NCI-H2171 (cell line): ENCODE measurements at regions not wholly inside any gene's neighbourhood (a gene's known extent, or its start where the extent isn't known, plus 50 kb on each side); places are given as distances from the start of the nearest gene placed in this dataset.
A peak's percentile ranks its signal among the peaks of the same experiment; 100 is the strongest.

Experiments used
- DNase-seq: peaks from one replicate; lab custom pipeline; 2025; lab: John Stamatoyannopoulos, UW

DNA sequence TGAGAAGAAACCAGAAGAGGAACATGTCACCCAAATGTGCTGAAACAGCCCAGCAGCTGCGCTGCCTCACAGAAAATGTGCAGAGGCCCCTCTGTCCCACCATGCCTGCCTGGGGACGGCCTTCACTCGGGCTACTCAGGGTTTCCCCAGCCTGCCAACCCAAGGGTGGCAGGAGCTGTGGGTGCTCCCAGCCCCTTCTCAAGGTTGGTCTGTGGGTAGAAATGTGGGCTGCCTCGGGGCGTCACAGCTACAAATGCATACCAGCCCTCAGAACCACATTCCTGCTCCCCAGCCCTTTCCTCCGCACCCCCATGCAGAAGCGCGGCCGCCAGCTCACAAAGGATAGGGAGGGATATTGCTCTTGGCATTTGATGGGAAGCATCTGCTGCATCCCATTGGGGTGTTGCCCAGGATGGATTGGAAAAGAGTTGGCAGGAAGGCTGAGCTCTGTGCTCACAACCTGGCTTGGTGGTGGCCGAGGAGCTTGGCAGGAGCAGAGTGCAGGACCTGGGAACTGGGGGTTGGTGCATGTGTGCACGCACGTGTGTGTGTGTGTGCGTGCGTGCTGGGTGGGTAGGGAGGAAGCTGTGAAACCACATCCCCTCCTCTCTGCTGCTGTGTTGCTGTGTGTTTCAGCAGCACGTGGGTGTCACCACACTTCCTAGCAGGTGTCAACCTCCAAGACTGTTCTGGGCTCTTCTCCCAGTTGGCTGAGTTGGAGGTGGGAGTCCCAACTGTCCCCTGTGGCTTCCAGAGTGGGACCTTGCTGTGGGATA lies 304.4 kb downstream of the SEC14L1 start:
- DNase-seq = no peak

DNA sequence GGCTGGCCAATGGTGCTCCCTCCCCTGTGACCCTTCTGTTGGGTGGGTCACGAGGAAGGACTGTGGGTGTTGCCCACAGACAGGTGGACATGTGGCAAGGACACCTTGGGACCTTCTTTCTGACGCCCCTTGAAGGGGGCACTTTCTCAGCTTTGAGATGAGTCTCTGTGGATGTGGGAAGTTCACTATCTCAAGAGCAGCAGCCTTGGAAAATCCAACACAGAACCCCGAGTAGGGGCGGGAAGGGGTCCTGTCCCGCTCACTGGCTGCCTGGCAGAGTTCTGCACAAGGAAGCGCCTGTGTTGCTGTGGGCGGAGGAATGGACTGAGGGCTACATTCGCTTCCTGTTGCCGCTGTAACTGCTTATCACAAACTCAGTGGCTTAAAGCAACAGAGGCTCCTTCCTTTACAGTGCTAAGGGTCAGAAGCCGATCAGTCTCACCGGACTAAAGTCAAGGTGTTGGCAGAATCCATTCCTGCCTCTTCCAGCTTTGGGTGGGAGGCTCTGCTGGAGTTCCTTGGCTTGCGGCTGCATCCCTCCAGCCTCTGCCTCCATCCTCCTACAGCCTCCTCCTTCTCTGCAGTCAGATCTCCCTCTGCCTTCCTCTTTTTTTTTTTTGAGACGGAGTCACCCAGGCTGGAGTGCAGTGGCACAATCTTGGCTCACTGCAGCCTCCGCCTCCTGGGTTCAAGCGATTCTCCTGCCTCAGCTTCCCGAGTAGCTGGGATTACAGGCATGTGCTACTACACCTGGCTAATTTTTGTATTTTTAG lies 305.2 kb downstream of the SEC14L1 start:
- no peak for DNase-seq

DNA sequence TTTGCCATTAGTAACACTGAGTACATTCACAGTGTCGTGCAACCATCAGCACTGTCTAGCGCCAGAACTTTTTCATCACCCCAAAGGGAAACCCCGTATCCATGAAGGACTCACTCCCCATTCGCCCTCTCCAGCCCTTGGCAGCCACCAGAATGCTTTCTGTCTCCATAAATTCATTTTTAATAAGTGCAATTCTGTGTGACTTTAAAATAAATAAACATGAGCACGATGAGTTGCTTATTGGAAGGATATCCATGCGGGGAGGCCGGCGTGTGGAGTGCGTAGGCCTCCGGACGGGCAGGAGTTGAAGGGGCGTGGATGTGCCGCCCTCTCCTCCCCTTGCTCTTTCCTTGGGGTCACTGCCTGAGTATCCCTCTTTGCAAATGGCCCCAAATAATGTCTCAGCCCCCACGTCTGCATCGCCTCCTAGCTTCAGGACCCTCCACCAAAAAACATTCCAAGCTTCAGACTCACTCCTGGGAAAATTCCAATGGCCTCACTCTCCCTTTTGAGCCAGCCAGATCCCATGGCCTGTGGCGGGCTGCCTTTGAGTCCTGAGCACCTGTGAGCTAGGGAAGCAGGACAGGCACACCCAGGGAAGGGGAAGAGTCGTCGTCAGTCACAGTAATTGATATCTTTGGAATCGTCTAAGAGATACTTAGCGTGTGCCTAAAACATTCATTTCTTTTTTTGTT lies 306.3 kb downstream of the SEC14L1 start:
- no peak for DNase-seq

DNA sequence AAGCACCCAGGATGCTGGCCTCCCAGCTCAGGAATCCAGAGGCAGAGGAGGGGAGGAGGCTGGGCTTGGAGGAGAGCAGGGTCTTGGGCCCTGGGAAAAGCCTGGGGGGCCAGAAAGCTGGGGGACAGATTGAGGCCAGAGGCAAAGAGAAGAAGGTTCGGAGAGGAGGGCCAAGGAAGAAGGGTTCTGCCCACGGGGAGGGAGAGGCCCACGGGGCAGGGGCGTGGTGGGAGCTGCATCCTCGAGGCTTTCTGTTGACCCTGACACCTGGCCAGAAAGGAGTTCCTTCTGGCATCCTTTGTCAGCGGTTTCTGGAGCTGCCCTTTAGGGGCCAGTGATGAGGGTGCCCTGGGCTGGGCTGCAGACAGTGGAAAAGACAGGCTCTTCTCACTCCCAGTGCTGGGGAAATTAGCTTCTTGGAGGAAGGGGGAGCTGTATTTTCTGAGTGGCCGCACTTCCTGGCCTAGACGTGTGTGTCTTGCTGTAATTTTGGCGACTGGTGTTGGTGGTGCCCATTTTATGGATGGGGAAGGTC lies 308.7 kb downstream of the SEC14L1 start:
- no peak for DNase-seq

DNA sequence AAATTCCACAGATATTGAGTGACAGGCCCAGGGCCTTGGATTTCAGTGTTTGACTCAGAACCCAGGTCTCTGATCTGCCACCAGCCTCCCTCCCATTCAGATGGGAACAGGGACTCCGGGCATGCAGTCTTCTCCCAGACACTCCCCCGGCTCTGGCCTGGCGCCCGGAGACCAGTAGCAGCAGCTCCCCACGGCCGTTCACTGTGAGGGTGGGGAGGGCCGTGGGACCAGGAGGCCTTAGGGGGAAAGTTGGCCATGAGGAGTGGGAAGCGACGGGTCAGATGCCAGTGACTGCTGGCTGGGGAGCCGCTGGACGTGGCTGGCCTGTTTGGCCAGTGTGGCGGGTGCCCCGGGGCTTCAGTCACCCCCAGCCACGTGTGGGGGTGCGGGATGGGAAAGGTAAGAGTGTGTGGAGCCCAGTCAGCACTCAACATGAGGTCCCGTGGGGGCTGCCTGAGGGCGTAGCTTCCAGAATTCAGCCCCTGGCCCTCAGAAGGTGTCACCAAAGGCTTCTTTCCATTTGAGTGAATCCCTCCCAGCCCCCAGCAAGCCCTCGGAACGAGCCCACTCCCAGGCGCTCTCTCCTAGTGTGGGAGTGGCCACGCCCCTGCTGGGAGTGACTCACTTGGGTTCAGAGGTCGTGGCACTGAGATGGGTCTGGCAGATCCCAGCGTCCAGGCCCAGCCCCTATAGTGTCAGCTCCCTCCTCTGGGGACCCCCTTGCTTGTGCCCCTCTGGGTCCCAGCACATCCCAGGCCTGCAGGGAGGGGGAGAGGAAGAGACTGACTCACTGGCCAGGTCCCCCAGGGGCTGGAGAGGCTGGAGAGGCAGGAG lies 309.4 kb downstream of the SEC14L1 start:
- DNase-seq = no peak

DNA sequence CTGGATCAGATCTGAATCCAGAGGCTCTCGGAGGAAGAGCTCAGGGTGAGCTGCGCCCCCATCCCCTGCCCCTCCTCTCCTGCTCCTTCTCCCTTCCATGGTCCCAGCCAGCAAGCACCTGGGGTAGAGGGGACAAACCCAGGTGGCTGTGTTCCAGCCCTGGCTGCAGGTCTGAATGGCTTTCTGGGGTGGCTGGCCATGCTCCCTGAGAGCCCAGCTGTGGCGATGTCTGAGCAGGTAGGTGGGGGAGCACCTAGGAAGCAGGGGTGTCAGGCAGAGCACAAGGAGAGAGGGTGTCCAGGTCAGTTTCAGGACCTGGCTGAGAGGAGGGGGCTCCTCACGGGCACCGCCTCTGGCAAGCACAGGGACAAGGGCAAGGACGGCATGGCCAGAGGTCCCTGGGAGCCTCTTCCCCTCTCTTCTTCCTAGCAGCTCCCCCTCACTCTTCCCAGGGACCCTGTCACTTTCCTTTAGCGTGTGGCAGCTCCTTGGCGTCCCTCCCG lies 310.0 kb downstream of the SEC14L1 start:
- no peak for DNase-seq

DNA sequence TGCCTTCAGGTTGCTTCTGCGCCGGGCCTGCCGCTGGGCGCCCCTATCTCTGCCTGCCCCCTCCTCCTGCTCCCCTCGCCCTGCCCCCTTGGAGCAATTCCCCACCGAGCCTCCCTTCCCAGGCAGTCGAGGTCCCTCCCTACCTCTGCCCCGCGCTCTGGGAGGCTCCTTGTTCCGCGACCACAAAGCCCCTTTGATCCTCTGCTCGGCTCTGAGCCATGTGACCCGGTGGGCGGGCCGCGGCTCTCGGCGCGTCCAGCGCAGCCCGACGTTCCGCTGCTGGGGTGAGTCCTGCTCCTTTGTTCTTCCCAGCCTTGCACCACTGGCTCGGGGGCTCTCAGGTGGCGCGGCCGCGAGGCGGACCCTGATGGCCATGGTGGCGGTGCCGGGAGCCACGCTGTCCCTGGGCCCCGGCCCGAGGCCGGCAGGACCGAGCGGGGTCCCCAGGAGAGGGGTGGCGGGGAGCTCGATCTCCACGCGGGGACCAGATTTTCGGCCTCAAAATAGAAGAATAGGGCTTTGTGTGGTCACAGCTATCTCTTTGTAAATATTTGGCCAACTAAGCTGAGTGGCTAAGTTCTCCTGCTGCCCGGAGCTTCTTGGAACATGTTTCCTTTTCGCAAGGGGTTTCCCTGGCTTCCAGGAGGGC lies 310.6 kb downstream of the SEC14L1 start:
- peak; percentile 58 for DNase-seq

DNA sequence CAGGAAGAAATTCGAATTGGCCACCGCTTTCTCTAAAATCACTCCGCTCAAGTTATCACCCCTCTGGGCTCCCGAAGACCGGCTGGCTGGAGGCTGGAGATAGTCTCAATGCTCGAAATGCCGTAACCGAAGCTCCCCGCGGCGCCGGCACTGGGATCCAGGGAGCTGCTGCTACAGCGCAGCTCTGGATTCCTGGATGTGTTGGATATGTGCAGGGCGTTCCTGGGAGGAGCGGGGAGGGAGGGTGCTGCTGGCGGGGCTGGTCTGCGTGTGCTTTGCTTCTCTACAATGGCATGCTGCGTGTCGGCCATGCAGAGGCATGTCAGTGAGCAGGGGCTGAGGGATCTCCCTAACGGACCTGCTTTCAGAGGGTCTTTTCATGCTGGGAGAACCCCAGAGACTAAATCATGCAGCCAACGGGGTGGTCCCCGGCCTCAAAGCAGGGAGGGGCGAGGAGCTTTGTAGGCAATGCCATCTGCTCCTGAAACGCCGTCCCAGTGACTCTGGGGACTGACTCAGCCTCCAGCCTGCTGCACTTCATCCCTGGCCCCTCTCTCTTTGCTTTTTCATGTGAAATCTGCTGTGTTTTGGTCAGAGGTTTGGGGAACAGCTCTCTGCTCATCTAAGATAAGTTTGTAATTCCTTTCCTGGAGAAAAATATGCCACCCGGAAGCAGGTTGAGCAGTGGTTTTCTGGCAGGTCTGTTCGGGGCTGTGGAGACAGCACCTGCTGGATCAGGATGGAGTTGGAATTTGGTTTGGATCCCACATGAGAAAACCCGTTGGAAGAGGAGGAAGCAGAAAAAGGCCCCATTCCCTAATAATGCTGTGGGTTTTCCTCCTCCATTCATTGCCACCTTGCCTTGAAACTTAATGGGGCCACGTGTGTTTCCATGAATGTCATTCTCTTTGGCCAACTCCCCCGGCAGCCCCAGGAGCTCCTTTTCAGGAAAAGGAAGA lies 311.4 kb downstream of the SEC14L1 start:
- peak; percentile 85 for DNase-seq

DNA sequence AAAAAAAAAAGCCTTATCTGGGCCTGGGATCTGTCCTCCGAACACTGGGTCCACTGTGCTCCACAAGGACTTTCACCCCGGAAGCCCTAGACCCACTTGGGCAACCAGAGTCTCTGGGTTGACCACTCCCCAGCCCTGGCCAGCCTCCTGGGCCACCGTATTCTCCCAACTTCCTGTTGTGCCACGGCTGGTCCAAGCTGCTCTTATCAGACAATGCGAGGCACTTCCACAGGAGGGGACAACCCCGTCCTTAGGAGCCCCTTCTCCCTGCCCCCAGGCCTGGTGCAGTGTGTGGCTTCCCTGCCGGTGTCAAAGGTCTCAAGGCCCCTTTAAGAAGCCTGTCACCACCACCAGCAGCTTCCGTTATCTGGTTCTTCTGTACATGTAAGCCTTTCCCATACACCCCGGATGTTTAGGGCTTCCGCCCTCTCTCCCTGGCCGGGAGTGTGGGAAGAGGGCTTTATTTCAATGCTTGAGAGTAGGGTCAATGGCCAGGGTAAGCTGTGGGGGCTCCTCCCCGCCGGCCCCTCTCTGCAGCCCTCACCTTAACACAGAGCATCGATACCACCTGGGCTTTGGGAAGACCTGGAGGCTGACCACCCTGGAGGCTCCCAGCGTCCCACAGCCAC lies 313.0 kb downstream of the SEC14L1 start:
- DNase-seq = no peak

DNA sequence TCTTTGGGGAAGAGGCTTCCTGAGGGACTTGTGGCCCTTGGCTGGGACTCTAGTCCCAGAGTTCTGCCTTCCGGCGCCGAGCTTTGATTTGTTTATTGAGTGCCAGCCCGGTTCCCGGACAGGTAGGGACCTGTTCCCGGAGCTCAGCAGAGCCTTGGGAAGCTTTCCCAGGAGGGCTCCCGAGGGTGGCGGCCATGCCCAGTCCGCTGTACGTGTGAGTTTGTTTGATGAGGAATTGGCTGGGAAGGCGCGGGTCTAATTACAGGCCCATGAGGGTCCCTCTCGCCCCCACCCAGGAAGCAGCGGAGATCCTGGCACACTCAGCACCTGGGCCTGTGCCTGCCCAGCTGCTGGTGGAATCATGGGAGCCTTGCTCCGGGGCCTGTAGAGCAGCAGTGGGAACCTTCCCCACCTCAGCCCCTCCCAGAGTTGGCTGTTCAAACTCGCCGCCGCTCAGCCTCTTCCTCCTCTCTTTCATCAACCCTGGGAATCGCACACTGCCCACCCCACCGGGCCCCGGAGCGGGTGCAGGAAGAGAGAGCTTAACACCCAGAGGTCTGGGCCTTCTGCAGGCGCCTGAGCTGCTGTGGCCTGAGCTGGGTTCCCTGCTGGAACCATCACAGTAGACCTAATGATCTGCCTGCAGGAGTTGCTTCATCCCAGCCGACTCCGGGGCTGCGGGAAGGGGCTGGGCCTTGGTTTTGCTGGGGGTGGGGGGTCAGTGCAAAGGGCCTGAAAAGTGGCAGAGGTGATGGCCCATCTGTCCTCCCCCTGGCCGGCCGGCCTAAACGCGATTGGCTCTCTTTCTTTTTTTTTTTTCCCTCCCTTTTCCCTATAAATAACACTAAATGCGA lies 313.7 kb downstream of the SEC14L1 start:
- peak; percentile 70 for DNase-seq

DNA sequence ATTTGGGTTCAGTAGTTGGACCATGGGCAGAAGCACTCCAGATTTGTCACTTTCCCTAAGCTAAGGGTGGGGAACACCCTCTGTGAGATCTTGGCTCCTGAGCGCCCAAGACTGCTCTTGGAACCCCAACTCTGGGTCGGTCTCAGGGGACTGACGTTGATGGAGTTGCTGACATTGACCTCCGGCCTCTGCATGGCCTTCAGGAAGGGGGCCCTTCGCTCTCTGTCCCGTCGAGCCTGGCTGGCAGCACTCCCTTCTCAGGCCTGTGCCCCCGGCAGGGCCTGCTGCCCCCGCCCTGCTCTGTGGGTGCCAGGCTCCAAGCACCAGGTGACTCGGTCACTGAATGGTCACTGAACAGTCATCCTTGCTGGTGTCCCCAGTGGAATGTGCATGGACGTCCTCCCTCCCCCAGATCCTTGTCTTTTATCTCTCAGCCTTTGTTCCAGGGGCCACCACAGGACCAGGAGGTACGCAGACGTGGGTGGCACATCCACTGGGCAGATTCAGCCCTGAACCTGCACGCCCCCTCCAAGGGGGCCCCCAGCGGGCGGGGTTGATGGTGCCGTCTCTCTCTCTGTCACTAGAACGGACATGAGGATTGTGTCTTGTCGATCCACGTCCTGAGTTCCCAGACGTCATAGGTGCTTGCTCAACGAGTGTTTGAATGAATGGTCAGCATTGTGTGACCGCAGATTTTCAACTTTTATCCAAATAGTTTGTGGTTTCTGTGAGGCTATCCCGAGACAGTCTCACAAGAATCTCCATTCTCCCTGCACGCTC lies 314.5 kb downstream of the SEC14L1 start:
- no peak for DNase-seq

DNA sequence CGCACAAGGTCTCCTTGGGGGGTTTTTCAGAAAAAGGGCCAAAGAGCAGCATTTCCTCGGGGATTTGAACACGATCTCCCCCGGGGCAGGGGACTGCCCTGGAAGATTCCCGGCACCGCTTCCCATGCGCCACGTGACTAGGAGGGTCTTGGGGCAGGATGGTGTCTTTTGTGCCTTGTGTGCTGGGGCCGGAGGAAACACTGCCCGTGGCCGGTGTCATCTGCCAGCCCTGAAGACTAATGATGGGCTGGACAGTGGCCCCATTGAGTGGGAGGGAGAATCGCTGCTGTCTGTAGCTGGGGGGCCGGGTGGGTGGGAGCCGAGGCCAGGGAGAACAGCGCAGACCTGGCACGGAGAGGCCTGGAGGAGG lies 315.1 kb downstream of the SEC14L1 start:
- DNase-seq = no peak

DNA sequence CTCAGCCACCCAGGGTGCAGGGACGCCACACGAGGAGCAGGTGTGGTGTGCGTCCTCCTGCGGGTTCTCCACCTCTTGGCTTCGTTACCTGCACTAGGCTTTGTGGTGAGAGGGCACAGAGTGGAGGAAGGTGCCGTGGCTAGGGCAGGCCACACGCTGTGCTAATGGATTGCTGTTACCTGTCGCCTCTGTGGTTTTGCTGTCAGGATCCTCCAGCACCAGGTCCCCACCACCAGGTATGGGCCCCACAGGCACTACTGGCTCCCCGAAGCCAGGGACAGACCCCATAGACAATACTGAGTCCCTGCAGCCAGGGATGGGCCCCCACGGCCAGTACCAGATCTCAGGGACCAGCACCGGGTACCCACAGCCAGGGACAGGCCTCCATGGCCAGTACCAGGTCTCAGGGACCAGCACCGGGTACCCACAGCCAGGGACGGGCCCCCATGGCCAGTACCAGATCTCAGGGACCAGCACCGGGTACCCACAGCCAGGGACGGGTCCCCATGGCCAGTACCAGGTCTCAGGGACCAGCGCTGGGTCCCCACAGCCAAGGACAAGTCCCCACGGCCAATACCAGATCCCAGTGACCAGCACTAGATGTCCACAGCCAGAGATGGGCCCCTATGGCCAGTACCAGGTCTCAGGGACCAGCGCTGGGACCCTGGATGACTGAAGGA lies 315.6 kb downstream of the SEC14L1 start:
- no peak for DNase-seq

DNA sequence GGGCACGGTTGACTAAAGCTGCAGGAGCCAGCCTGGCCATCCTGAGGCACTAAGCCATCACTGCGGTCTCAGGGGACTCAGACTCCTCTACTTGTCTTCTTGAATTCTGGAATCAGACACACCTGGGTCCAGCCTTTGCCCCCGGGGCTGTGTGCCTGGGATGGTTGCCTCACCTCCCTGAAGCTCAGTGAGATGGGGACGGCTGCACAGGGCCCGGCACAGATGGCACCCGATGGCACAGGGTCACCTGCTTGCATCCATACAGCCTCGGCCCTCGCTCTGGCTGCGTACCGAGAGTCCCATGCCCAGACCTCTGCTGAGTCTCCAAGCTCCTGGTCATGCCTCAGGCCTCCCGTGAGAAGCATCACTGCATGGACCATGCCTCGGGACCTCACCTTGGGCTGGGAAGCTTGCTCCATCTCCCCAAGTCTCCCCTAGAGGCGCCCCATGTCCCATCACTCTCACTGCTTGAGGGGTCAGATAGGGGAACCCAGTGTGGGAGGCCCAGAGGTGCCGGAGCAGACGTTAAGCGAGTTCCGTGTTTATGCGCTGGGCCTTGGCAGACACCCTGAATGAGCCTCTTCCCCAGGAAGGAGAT lies 316.3 kb downstream of the SEC14L1 start:
- no peak for DNase-seq

DNA sequence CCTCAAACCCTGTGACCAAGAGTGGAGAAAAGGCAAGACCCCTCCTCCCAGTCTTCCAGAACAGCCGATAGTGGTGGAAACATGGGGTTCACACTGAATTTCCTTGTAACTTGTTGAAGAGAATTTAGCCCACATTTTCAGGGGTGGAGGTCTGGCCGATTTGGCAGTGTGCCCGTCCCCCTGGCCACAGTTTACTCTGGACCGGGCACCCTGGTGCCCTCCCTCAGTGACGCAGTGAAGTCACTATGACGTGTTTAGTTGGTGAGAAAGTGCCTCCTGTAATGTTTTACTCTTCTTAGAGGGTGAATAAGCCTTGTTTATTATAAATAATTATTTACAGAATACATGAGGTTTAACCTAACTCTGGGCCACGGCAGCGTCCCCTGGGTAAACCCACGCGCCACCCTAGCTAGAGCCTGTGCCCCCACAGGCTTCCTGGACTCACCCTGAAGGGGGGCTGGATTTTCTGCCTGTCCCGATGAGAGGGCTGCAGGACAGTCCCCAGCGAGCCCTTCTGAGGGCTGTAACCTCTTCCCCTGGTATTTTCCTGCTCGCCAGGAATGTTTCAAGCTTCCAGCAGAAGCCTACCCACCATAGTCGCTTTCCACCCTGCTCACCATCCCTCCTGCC lies 316.9 kb downstream of the SEC14L1 start:
- no peak for DNase-seq
